ENCODE measurements at regions not wholly inside any gene's neighbourhood (a gene's known extent, or its start where the extent isn't known, plus 50 kb on each side); places are given as distances from the start of the nearest gene placed in this dataset.

DNA sequence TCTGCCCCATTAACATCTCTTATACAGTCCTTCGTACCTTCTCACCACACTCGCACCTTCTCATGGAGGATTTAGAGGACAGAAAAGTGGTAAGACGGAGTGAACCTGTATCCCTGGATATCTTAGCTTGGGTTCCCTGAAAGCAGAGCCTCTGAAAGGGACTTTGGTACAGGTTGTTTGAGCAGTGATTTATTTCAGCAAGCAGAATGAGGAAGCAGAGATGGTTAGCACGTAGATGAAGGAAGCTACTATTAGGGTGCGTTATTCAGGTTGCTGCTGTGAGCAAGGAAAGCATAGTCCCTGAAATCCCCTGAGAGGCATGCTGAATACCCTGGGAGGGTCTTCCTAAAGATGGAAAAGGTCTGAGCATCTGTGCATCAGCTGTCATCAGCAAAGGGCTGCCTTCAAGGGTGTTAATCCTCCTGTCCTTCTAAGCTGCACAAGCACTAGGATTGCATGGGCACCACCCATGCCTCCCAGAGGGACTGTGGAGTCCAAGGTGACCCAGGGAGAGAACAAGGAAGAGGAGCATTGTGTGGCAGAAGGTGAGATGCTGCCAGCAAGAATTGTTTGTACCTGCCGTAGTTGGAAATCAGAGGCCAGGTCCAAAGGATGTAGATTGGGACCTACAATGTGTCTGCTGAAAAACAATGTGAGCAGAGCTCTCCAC is 273.7 kb downstream of the RASEF start:
- TF ChIP-seq, protein P1, sequence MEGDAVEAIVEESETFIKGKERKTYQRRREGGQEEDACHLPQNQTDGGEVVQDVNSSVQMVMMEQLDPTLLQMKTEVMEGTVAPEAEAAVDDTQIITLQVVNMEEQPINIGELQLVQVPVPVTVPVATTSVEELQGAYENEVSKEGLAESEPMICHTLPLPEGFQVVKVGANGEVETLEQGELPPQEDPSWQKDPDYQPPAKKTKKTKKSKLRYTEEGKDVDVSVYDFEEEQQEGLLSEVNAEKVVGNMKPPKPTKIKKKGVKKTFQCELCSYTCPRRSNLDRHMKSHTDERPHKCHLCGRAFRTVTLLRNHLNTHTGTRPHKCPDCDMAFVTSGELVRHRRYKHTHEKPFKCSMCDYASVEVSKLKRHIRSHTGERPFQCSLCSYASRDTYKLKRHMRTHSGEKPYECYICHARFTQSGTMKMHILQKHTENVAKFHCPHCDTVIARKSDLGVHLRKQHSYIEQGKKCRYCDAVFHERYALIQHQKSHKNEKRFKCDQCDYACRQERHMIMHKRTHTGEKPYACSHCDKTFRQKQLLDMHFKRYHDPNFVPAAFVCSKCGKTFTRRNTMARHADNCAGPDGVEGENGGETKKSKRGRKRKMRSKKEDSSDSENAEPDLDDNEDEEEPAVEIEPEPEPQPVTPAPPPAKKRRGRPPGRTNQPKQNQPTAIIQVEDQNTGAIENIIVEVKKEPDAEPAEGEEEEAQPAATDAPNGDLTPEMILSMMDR (IDR thresholded peaks at IDR 0.05; ENCODE audit: low read depth, low read length): no peak
- DNase-seq (ENCODE audit: low read depth in 2 of 2): no peak
- H3K4me3 ChIP-seq (replicated peaks in 1 of 2; ENCODE audit: low read depth in 2 of 2, low read length in 2 of 2): no peak overlapping the region

GRCh38 chr9:82790875-82791274 is 272.1 kb downstream of the RASEF start:
- DNase-seq (ENCODE audit: low read depth in 2 of 2): no peak
- no peak overlapping the region for H3K4me3 ChIP-seq (replicated peaks in 1 of 2; ENCODE audit: low read depth in 2 of 2, low read length in 2 of 2)
- TF ChIP-seq, protein P1 (IDR thresholded peaks at IDR 0.05; ENCODE audit: low read depth, low read length): no peak

GRCh38 chr9:82791692-82792091 is 271.2 kb downstream of the RASEF start:
- TF ChIP-seq, protein P1 (IDR thresholded peaks at IDR 0.05; ENCODE audit: low read depth, low read length): no peak
- DNase-seq (ENCODE audit: low read depth in 2 of 2): no peak
- H3K4me3 ChIP-seq (replicated peaks in 1 of 2; ENCODE audit: low read depth in 2 of 2, low read length in 2 of 2): no peak overlapping the region

DNA sequence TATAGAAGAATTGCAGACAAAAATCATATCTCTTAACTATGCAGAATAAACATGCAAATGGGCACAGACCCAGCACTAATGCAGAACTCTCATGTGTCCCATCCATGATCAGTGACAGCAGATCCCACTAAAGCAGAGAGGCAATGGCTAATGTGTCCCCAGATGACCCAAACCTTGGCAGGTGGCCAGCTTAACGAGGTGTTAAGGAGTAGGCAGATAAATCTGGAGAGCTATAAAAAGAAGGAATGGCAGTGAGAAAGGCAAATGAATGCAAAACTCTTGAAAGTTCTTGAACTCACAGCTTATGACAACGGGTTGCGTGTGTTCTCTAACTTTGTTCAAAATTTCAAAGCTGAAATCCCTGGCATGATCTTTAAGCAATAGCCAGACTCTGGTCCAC is 265.4 kb downstream of the RASEF start:
- H3K4me3 ChIP-seq (replicated peaks in 1 of 2; ENCODE audit: low read depth in 2 of 2, low read length in 2 of 2): no peak overlapping the region
- DNase-seq (ENCODE audit: low read depth in 2 of 2): no peak
- TF ChIP-seq, protein P1 (IDR thresholded peaks at IDR 0.05; ENCODE audit: low read depth, low read length): no peak

- H3K4me3 ChIP-seq (replicated peaks in 1 of 2; ENCODE audit: low read depth in 2 of 2, low read length in 2 of 2): no peak overlapping the region
- TF ChIP-seq, protein P1 (IDR thresholded peaks at IDR 0.05; ENCODE audit: low read depth, low read length): no peak
- no peak for DNase-seq (ENCODE audit: low read depth in 2 of 2)
Observed at GRCh38 chr9:82799286-82799685, 263.7 kb downstream of the RASEF start.

DNA sequence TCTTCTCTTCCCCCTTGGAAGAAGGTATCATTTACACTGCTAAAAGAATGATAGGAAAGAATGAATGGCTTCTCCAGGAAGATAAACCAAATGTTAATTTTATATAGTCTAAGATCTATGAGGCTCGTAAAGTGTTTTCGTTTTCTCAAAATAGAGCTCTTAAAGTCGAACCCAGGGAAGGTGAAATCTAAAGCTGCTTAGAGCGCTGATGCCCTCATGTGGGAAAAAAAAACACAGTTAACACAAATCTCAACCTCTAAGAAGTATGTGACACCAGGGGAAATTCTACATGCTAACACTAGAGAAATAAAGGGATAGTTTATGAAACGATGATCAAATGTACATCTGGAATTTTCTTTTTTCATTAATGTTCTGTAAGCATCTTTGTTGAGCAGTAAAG is 257.9 kb downstream of the RASEF start:
- no peak for DNase-seq (ENCODE audit: low read depth in 2 of 2)
- TF ChIP-seq, protein P1 (IDR thresholded peaks at IDR 0.05; ENCODE audit: low read depth, low read length): no peak
- H3K4me3 ChIP-seq (replicated peaks in 1 of 2; ENCODE audit: low read depth in 2 of 2, low read length in 2 of 2): no peak overlapping the region

DNA sequence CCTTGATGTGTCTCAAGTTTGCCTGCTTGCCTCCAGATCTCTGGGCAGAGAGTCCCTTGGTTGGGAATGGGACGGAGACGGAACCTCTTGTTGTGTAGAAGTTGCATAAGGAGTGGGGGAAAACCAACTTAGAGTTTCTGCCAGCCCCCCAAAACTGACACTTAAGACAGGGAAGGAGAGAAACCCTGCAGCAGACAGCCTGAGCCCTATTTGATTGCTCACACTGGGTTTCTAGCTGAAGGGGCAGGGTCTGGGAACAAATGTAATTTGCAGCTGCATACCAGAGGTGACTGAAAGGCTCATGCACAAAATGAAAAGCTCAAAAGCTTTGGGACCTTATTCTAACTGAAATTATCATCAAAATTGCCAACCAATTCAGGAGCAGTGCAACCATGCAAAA is 254.5 kb downstream of the RASEF start:
- no peak overlapping the region for H3K4me3 ChIP-seq (replicated peaks in 1 of 2; ENCODE audit: low read depth in 2 of 2, low read length in 2 of 2)
- no peak for DNase-seq (ENCODE audit: low read depth in 2 of 2)
- TF ChIP-seq, protein P1 (IDR thresholded peaks at IDR 0.05; ENCODE audit: low read depth, low read length): no peak

Data from cardiac fibroblast (primary cell).